DOHH2 (cell line): ENCODE measurements at regions not wholly inside any gene's neighbourhood (a gene's known extent, or its start where the extent isn't known, plus 50 kb on each side); places are given as distances from the start of the nearest gene placed in this dataset.

Experiments
- CTCF ChIP-seq: fragments of 200-600 bp; sonication (generic); IDR thresholded peaks from one replicate; pipeline ENCODE4 v1.5.1; 2014; ENCODE audit warnings: antibody characterized with exemption, mild to moderate bottlenecking, low read depth, low read length; ENCODE audit not compliant: poor library complexity, severe bottlenecking
- EZH2phosphoT487 ChIP-seq: fragments of 200-600 bp; sonication (generic); IDR thresholded peaks from 2 replicates; pipeline ENCODE4 v1.6.1; 2017; ENCODE audit warnings: borderline replicate concordance, mild to moderate bottlenecking, antibody characterized with exemption, low read length, moderate library complexity, mixed read lengths

GRCh38 chr11:129733981-129734380, 81.7 kb upstream of the TMEM45B start:
- TF ChIP-seq CTCF (no peak), EZH2phosphoT487 (no peak)
